HL-60 (cell line): ENCODE measurements at regions not wholly inside any gene's neighbourhood (a gene's known extent, or its start where the extent isn't known, plus 50 kb on each side); places are given as distances from the start of the nearest gene placed in this dataset.
"Not testable (repeated sequence)": the region's sequence is repeated elsewhere in the genome, so short reads cannot be mapped to it uniquely, and the experiment has no call there.

Experiments used
- DNase-seq, 2 experiments: peaks; one replicate each; pipeline ENCODE4 v3.0.0-alpha.2; 2010 to 2020; ENCODE audit warnings: low read depth in 1 of 2, low spot score in 1 of 2
- H3K27ac ChIP-seq: fragments of 250-450 bp; sonication (Bioruptor Pico); replicated peaks from 2 replicates; pipeline ENCODE4 v1.5.1; 2020; ENCODE audit warnings: mild to moderate bottlenecking, moderate library complexity
- H3K27me3 ChIP-seq: fragments of 250-450 bp; sonication (Bioruptor Pico); 2 replicates; pipeline ENCODE4 v1.5.1; 2021; ENCODE audit warnings: mild to moderate bottlenecking, moderate library complexity; ENCODE audit not compliant: insufficient read depth, poor library complexity, severe bottlenecking
- H3K4me3 ChIP-seq: replicated peaks from 2 replicates; pipeline ENCODE4 v1.5.1; 2011; ENCODE audit warnings: mild to moderate bottlenecking, control low read depth, low read length; ENCODE audit not compliant: insufficient read depth
- POLR2AphosphoS5 ChIP-seq: IDR thresholded peaks from 2 replicates; pipeline ENCODE4 v1.6.1; 2012; ENCODE audit warnings: low read depth
- SPI1 ChIP-seq: IDR thresholded peaks from 2 replicates; pipeline ENCODE4 v1.6.1; 2012; ENCODE audit warnings: low read depth, mild to moderate bottlenecking, borderline replicate concordance

DNA sequence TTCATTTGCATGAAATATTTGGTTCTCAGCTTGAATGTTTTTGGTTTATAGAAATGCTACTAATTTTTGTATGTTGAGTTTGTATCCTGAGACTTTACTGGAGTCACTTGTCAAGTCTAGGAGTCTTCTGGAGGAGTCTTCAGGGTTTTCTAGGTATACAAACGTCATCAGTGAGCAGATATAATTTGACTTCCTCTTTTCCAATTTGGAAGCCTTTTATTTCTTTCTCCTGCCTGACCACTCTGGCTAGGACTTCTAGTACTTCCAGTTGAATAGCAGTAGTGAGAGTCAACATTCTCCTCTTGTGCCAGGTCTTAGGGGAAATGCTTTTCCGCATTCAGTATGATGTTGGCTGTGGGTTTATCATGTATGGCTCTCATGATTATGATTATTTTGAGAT, 55.4 kb upstream of the THUMPD2 start:
- TF ChIP-seq SPI1 (peak; percentile 84), POLR2AphosphoS5 (no peak)
- no peak overlapping the region for H3K4me3 ChIP-seq
- H3K27ac ChIP-seq: no peak overlapping the region
- H3K27me3 ChIP-seq: no peaks in the 10 kb centered on the region
- DNase-seq: no peak

DNA sequence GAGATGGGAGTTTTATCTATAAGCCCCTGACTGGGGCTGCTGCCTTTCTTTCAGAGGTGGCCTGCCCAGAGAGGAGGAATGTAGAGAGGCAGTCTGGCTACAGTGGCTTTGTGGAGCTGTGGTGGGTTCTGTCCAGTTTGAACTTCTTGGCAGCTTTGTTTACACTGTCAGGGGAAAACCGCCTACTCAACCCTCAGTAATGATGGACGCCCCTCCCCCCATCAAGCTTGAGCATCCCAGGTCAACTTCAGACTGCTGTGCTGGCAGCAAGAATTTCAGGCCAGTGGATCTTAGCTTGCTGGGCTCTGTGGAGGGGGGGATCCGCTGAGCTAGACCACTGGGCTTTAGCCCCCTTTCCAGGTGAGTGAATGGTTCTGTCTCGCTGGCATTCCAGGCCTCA, 51.6 kb upstream of the THUMPD2 start:
- H3K4me3 ChIP-seq, H3K27ac ChIP-seq, H3K27me3 ChIP-seq, DNase-seq: not testable (repeated sequence)
